ENCODE measurements at regions not wholly inside any gene's neighbourhood (a gene's known extent, or its start where the extent isn't known, plus 50 kb on each side); places are given as distances from the start of the nearest gene placed in this dataset.
"Not testable (repeated sequence)": the region's sequence is repeated elsewhere in the genome, so short reads cannot be mapped to it uniquely, and the experiment has no call there.

DNA sequence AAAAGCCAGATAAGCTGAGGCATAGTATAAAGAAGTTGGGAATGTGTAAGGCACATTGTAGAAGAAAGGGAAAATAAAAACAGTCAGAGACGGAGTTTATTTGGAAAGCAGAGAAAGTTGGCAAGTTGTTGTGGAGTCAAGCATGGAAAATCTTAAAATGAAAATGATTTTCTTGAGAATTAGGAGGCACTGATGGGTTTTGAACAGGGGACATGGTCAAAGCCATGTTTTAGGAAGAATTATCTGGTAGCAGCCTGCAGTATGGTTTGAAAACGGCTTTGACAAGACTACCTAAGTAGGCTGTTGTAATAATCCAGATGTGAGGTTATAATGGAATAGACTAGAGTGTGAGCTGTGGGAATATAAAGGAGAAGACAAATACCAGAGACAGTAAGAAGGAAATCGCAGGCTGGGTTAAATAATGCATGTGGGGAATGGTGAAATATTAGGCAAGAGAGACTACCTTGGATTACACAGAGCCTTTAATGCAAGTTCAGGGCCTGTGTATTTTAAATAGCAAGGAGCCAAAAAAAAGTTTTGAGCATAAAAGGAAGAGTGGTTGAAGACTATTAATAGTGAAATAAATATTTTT, 130.4 kb upstream of the MEOX2 start:
- peaks cover 5% of the 10 kb centered on the region; the same call in 1 of the 2 replicates for H3K4me1 ChIP-seq (ENCODE audit: low read length)
- no peaks in the 10 kb centered on the region for H3K9me2 ChIP-seq (replicated peaks; ENCODE audit: insufficient read depth, low read length)
- H3F3A ChIP-seq (ENCODE audit: insufficient read depth, low read length): no peaks in the 10 kb centered on the region
- H3K9ac ChIP-seq (ENCODE audit: low read length): no peak overlapping the region
- TF ChIP-seq EZH2 (optimal IDR thresholded peaks at IDR 0.05; ENCODE audit: low read depth, low read length) (no peak), EZH2phosphoT487 (IDR thresholded peaks at IDR 0.05; ENCODE audit: low read length) (no peak)
- TF ChIP-seq, protein P1, sequence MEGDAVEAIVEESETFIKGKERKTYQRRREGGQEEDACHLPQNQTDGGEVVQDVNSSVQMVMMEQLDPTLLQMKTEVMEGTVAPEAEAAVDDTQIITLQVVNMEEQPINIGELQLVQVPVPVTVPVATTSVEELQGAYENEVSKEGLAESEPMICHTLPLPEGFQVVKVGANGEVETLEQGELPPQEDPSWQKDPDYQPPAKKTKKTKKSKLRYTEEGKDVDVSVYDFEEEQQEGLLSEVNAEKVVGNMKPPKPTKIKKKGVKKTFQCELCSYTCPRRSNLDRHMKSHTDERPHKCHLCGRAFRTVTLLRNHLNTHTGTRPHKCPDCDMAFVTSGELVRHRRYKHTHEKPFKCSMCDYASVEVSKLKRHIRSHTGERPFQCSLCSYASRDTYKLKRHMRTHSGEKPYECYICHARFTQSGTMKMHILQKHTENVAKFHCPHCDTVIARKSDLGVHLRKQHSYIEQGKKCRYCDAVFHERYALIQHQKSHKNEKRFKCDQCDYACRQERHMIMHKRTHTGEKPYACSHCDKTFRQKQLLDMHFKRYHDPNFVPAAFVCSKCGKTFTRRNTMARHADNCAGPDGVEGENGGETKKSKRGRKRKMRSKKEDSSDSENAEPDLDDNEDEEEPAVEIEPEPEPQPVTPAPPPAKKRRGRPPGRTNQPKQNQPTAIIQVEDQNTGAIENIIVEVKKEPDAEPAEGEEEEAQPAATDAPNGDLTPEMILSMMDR (IDR thresholded peaks at IDR 0.05; ENCODE audit: low read length): no peak
- H3K79me2 ChIP-seq (ENCODE audit: low read length): no peaks in the 10 kb centered on the region
- no peak overlapping the region for H3K4me2 ChIP-seq (ENCODE audit: low read depth, low read length)
- no peak overlapping the region for H3K4me3 ChIP-seq (ENCODE audit: low read length)
- H3K36me3 ChIP-seq (replicated peaks; ENCODE audit: insufficient read depth, low read length): no peaks in the 10 kb centered on the region
- no peaks in the 10 kb centered on the region for H3K27me3 ChIP-seq (replicated peaks; ENCODE audit: insufficient read depth, low read length)
- DNase-seq: no peak
- H3K9me3 ChIP-seq (replicated peaks; ENCODE audit: insufficient read depth, low read length): no peaks in the 10 kb centered on the region
- no peaks in the 10 kb centered on the region for H4K20me1 ChIP-seq (ENCODE audit: insufficient read depth, low read length)
- H3K27ac ChIP-seq (ENCODE audit: low read length): no peak overlapping the region
- H2AFZ ChIP-seq (ENCODE audit: low read length): no peak overlapping the region

DNA sequence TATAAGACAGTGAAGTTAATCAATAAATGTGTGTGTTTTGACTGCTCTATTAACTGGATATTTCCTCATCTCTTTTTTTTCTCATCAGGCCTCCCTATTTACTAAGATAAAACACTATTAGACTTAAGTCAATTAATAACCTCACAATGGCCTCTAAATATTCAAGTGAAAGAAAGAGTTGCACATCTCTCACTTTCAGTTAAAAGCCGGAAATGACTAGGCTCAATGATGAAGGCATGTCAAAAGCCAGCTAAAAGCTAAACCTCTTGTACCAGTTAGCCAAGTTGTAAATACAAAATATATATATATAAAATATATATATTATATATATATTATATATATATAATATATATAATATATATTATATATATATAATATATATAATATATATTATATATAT, 127.0 kb upstream of the MEOX2 start:
- H3K9ac ChIP-seq (ENCODE audit: low read length): no peak overlapping the region
- H3K4me3 ChIP-seq (ENCODE audit: low read length): no peak overlapping the region

GRCh38 chr7:15810383-15810782, 123.9 kb upstream of the MEOX2 start:
- H3K79me2 ChIP-seq (ENCODE audit: low read length); H3K9me2 ChIP-seq (replicated peaks; ENCODE audit: insufficient read depth, low read length); H3K9ac ChIP-seq (ENCODE audit: low read length); H3K4me2 ChIP-seq (ENCODE audit: low read depth, low read length); H3K36me3 ChIP-seq (replicated peaks; ENCODE audit: insufficient read depth, low read length); DNase-seq; H4K20me1 ChIP-seq (ENCODE audit: insufficient read depth, low read length); H3K27me3 ChIP-seq (replicated peaks; ENCODE audit: insufficient read depth, low read length); H3K4me3 ChIP-seq (ENCODE audit: low read length); H3F3A ChIP-seq (ENCODE audit: insufficient read depth, low read length); H3K4me1 ChIP-seq (ENCODE audit: low read length); H3K9me3 ChIP-seq (replicated peaks; ENCODE audit: insufficient read depth, low read length); H3K27ac ChIP-seq (ENCODE audit: low read length); H2AFZ ChIP-seq (ENCODE audit: low read length): not testable (repeated sequence)

More for the DNA sequence above, 127.0 kb upstream of the MEOX2 start:
- Histone ChIP-seq H3K9me3 (replicated peaks; ENCODE audit: insufficient read depth, low read length) (no peaks in the 10 kb centered on the region), H2AFZ (ENCODE audit: low read length) (no peak overlapping the region), H3K36me3 (replicated peaks; ENCODE audit: insufficient read depth, low read length) (no peaks in the 10 kb centered on the region), H3K9me2 (replicated peaks; ENCODE audit: insufficient read depth, low read length) (no peaks in the 10 kb centered on the region), H3K4me1 (ENCODE audit: low read length) (peaks cover 5% of the 10 kb centered on the region; the same call in 1 of the 2 replicates), H4K20me1 (ENCODE audit: insufficient read depth, low read length) (no peaks in the 10 kb centered on the region), H3K27ac (ENCODE audit: low read length) (no peak overlapping the region), H3K4me2 (ENCODE audit: low read depth, low read length) (no peak overlapping the region), H3K79me2 (ENCODE audit: low read length) (no peaks in the 10 kb centered on the region), H3F3A (ENCODE audit: insufficient read depth, low read length) (no peaks in the 10 kb centered on the region), H3K27me3 (replicated peaks; ENCODE audit: insufficient read depth, low read length) (no peaks in the 10 kb centered on the region)
- peak; percentile 65 for DNase-seq
- TF ChIP-seq, protein P1 (IDR thresholded peaks at IDR 0.05; ENCODE audit: low read length): no peak
- TF ChIP-seq EZH2 (optimal IDR thresholded peaks at IDR 0.05; ENCODE audit: low read depth, low read length): no peak
- TF ChIP-seq EZH2phosphoT487 (IDR thresholded peaks at IDR 0.05; ENCODE audit: low read length): no peak

DNA sequence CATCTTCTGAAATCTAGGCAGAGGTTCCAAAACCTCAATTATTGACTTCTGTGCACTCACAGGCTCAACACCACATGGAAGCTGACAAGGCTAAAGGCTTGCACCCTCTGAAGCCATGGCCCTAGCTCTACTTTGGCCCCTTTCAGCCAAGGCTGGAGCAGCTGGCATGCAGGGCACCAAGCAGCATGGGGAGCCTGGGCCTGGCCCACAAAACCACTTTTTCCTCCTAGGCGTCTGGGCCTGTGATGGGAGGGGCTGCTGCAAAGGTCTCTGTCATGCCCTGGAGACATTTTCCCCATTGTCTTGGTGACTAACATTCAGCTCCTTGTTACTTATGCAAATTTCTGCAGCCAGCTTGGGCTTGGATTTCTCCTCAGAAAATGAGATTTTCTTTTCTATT, 123.5 kb upstream of the MEOX2 start:
- not testable (repeated sequence) for H3K27me3 ChIP-seq (replicated peaks; ENCODE audit: insufficient read depth, low read length); H3K79me2 ChIP-seq (ENCODE audit: low read length); H4K20me1 ChIP-seq (ENCODE audit: insufficient read depth, low read length); DNase-seq; H3F3A ChIP-seq (ENCODE audit: insufficient read depth, low read length); H3K4me1 ChIP-seq (ENCODE audit: low read length); H3K9me3 ChIP-seq (replicated peaks; ENCODE audit: insufficient read depth, low read length); H3K36me3 ChIP-seq (replicated peaks; ENCODE audit: insufficient read depth, low read length); H2AFZ ChIP-seq (ENCODE audit: low read length); H3K27ac ChIP-seq (ENCODE audit: low read length); H3K9me2 ChIP-seq (replicated peaks; ENCODE audit: insufficient read depth, low read length); H3K4me3 ChIP-seq (ENCODE audit: low read length); H3K4me2 ChIP-seq (ENCODE audit: low read depth, low read length); H3K9ac ChIP-seq (ENCODE audit: low read length)

All from MM.1S (cell line).